Spleen (tissue), 11 donors: ENCODE measurements at regions not wholly inside any gene's neighbourhood (a gene's known extent, or its start where the extent isn't known, plus 50 kb on each side); places are given as distances from the start of the nearest gene placed in this dataset.

Experiments used
- DNase-seq: peaks from one replicate; pipeline ENCODE4 v3.0.0-alpha.2; 2020
- H3K27ac ChIP-seq, 8 donors: fragments of 200-600 bp; sonication (generic) in 7 of 8; 1 replicate in 4 of 8; 2 replicates in 4 of 8; pipeline versions ENCODE4 v1.5.0 to v1.8.0; 2016 to 2021; ENCODE audit warnings: inconsistent platforms in 4 of 8, mild to moderate bottlenecking in 4 of 8, moderate library complexity in 1 of 8
- H3K27me3 ChIP-seq, 7 donors: fragments of 200-600 bp; sonication (generic) in 6 of 7; replicated peaks in 1 of 7; 1 replicate in 4 of 7; 2 replicates in 3 of 7; pipeline versions ENCODE4 v1.5.0 to v1.8.0; 2016 to 2021; ENCODE audit warnings: inconsistent platforms in 3 of 7, mild to moderate bottlenecking in 1 of 7
- H3K36me3 ChIP-seq, 6 donors: fragments of 200-600 bp; sonication (generic) in 5 of 6; 1 replicate in 4 of 6; 2 replicates in 2 of 6; pipeline versions ENCODE4 v1.5.0 to v1.8.0; 2016 to 2021; ENCODE audit warnings: inconsistent platforms in 2 of 6
- H3K4me1 ChIP-seq, 6 donors: fragments of 200-600 bp; sonication (generic) in 5 of 6; 1 replicate in 3 of 6; 2 replicates in 3 of 6; pipeline versions ENCODE4 v1.5.0 to v1.8.0; 2016 to 2021; ENCODE audit warnings: inconsistent platforms in 3 of 6
- H3K4me3 ChIP-seq, 8 donors: fragments of 200-600 bp; sonication (generic) in 7 of 8; 1 replicate in 4 of 8; 2 replicates in 4 of 8; pipeline versions ENCODE4 v1.5.0 to v1.8.0; 2016 to 2021; ENCODE audit warnings: inconsistent platforms in 4 of 8, mild to moderate bottlenecking in 4 of 8, moderate library complexity in 2 of 8
- H3K9me3 ChIP-seq, 8 donors: fragments of 200-600 bp; sonication (generic) in 7 of 8; 1 replicate in 4 of 8; 2 replicates in 4 of 8; pipeline versions ENCODE4 v1.5.0 to v1.8.0; 2016 to 2021; ENCODE audit warnings: inconsistent platforms in 4 of 8
- CTCF ChIP-seq, 11 experiments: fragments of 200-600 bp in 7 of 11; fragments of 450-650 bp in 4 of 11; sonication (generic) in 4 of 11; IDR thresholded peaks in 8 of 11; conservative IDR thresholded peaks in 3 of 11; 1 replicate in 7 of 11; 2 replicates in 4 of 11; pipeline versions ENCODE4 v1.4.0 to v1.8.0; 2016 to 2021; ENCODE audit warnings: antibody characterized with exemption in 11 of 11, inconsistent platforms in 4 of 11, mild to moderate bottlenecking in 1 of 11
- POLR2A ChIP-seq, 3 donors: fragments of 450-650 bp; IDR thresholded peaks; one replicate each; pipeline ENCODE4 v1.5.1; 2017; ENCODE audit warnings: antibody characterized with exemption in 3 of 3, mild to moderate bottlenecking in 1 of 3
- POLR2AphosphoS5 ChIP-seq, 3 donors: sonication (generic); formaldehyde crosslinking; IDR thresholded peaks; one replicate each; pipeline ENCODE4 v1.5.1; 2017; ENCODE audit warnings: antibody characterized with exemption in 3 of 3
- WGBS, 5 donors: extraction: QIAGEN DNeasy Blood & Tissue Kit in 3 of 5; methylation state at CpG; one replicate each; pipeline versions ENCODE4 v1.1.5 to v1.1.7; 2013 to 2018; 5-methylcytosine and 5-hydroxymethylcytosine counted together
- intact Hi-C: fragments of 100-400 bp; cut with DNase I; formaldehyde crosslinking; loops from one replicate; pipeline ENCODE4 v1.15.0; 2023; ENCODE audit warnings: low total_unique reads
- donor health status: healthy with polysubstance abuse.
- donor health status: DM: no; HTN: no; CAD: no; lungs with moderate emphysema.
- donor health status: DM: no; HTN: no; CAD: no.
- donor health status: Bipolar disorder and iron deficiency.
- donor health status: healthy.
- donor health status: DM: no; HTN: no; CAD: no.
- donor health status: DM: yes; HTN: yes; CAD: no.

- Histone ChIP-seq H3K27ac (no peak overlapping the region), H3K36me3 (no peaks in the 10 kb centered on the region), H3K4me3 (no peak overlapping the region), H3K9me3 (no peaks in the 10 kb centered on the region), H3K4me1 (no peaks in the 10 kb centered on the region), H3K27me3 (peaks cover 0 to 10% (median 0%) of the 10 kb centered on the region in 7 donors)
- intact Hi-C loops = no loop called here
- TF ChIP-seq CTCF (IDR thresholded peaks at IDR 0.05 in 8 of 11, conservative IDR thresholded peaks at IDR 0.05 in 3 of 11) = no peak
- TF ChIP-seq POLR2AphosphoS5 (IDR thresholded peaks at IDR 0.05) = no peak
- TF ChIP-seq POLR2A (IDR thresholded peaks at IDR 0.05) = no peak
- WGBS, 5 donors = 16 to 54% (median 34%) methylated on average over 3 of the region's 3 CpGs
- DNase-seq = no peak
These were observed 185.5 kb downstream of the C1D start for GRCh38 chr2:67877301-67877700.

DNA sequence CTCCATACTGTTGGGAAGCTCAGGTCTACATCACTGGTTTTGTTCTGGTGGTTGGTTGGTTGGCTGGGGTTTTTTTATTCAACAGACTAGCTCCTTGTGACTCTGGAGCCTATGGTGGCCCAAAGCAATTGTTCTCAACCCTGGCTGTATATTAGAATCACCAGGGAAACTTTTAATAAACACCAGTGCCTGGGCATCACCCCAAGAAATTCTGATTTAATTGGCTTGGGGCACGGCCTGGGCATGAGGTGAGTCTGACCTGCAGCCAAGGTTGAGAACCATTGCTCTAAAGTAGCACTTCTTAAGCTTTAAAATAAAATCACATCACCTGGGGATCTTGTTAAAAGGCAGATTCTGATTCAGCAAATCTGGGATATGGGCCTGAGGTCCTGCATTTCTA lies 184.1 kb downstream of the C1D start:
- 36 to 90% (median 72%) methylated on average over 1 of the region's 1 CpG for WGBS, 5 donors
- no peak for TF ChIP-seq POLR2A (IDR thresholded peaks at IDR 0.05)
- TF ChIP-seq POLR2AphosphoS5 (IDR thresholded peaks at IDR 0.05) = no peak
- TF ChIP-seq CTCF (IDR thresholded peaks at IDR 0.05 in 8 of 11, conservative IDR thresholded peaks at IDR 0.05 in 3 of 11) = no peak

GRCh38 chr2:67879586-67880290 lies 183.1 kb downstream of the C1D start:
- Histone ChIP-seq H3K36me3 (no peaks in the 10 kb centered on the region), H3K9me3 (no peaks in the 10 kb centered on the region), H3K4me3 (no peak overlapping the region), H3K4me1 (no peaks in the 10 kb centered on the region), H3K27me3 (peaks cover 0 to 10% (median 0%) of the 10 kb centered on the region in 7 donors), H3K27ac (no peak overlapping the region)
- no peak for DNase-seq
- TF ChIP-seq POLR2AphosphoS5 (IDR thresholded peaks at IDR 0.05) (no peak), POLR2A (IDR thresholded peaks at IDR 0.05) (no peak), CTCF (IDR thresholded peaks at IDR 0.05 in 8 of 11, conservative IDR thresholded peaks at IDR 0.05 in 3 of 11) (no peak)
- intact Hi-C loops = no loop called here
- 66 to 83% (median 78%) methylated on average over 4 of the region's 4 CpGs for WGBS, 5 donors

More for the DNA sequence above, 184.1 kb downstream of the C1D start:
- no peaks in the 10 kb centered on the region for H3K4me1 ChIP-seq
- H3K27me3 ChIP-seq = peaks cover 0 to 10% (median 0%) of the 10 kb centered on the region in 7 donors
- no peak overlapping the region for H3K4me3 ChIP-seq
- H3K9me3 ChIP-seq = no peaks in the 10 kb centered on the region
- DNase-seq = no peak
- intact Hi-C loops = no loop called here
- H3K36me3 ChIP-seq = no peaks in the 10 kb centered on the region
- H3K27ac ChIP-seq = no peak overlapping the region

- intact Hi-C loops = no loop called here
- Histone ChIP-seq H3K4me1 (no peaks in the 10 kb centered on the region), H3K36me3 (no peaks in the 10 kb centered on the region), H3K27me3 (peaks cover 0 to 10% (median 0%) of the 10 kb centered on the region in 7 donors), H3K4me3 (no peak overlapping the region), H3K27ac (no peak overlapping the region), H3K9me3 (no peaks in the 10 kb centered on the region)
- no peak for TF ChIP-seq CTCF (IDR thresholded peaks at IDR 0.05 in 8 of 11, conservative IDR thresholded peaks at IDR 0.05 in 3 of 11)
- TF ChIP-seq POLR2AphosphoS5 (IDR thresholded peaks at IDR 0.05) = no peak
- TF ChIP-seq POLR2A (IDR thresholded peaks at IDR 0.05) = no peak
- WGBS, 5 donors = 77 to 85% (median 81%) methylated on average over 10 of the region's 10 CpGs
- DNase-seq = no peak
These were observed 182.5 kb downstream of the C1D start for GRCh38 chr2:67880291-67880761.
